Heart left ventricle (tissue), 16 donors: ENCODE measurements at regions not wholly inside any gene's neighbourhood (a gene's known extent, or its start where the extent isn't known, plus 50 kb on each side); places are given as distances from the start of the nearest gene placed in this dataset.
A peak's percentile ranks its signal among the peaks of the same experiment; 100 is the strongest.

Experiments
- ATAC-seq, 4 donors: fragments of 200-7000 bp; cut with Tn5 transposase; one replicate each; pipeline ENCODE4 v1.9.1; 2020 to 2022; ENCODE audit warnings: moderate library complexity in 4 of 4, mild to moderate bottlenecking in 3 of 4, moderate number of reproducible peaks in 1 of 4
- DNase-seq, 5 donors: peaks; one replicate each; pipeline ENCODE4 v3.0.0-alpha.2; 2020
- H3K27ac ChIP-seq, 12 donors: fragments of 200-600 bp; sonication (generic) in 4 of 12; one replicate each; pipeline versions ENCODE4 v1.5.0 to v1.8.0; 2016 to 2022; ENCODE audit warnings: mild to moderate bottlenecking in 2 of 12
- H3K27me3 ChIP-seq, 9 donors: fragments of 200-600 bp; sonication (generic) in 2 of 9; one replicate each; pipeline versions ENCODE4 v1.5.1 to v1.8.0; 2016 to 2022; ENCODE audit warnings: mild to moderate bottlenecking in 3 of 9
- H3K36me3 ChIP-seq, 9 donors: fragments of 200-600 bp; sonication (generic) in 2 of 9; one replicate each; pipeline versions ENCODE4 v1.5.0 to v1.8.0; 2018 to 2022; ENCODE audit warnings: mild to moderate bottlenecking in 2 of 9
- H3K4me1 ChIP-seq, 12 donors: fragments of 200-600 bp; sonication (generic) in 4 of 12; one replicate each; pipeline versions ENCODE4 v1.5.0 to v1.8.0; 2016 to 2022; ENCODE audit warnings: mild to moderate bottlenecking in 3 of 12
- H3K4me3 ChIP-seq, 12 donors: fragments of 200-600 bp; sonication (generic) in 4 of 12; one replicate each; pipeline versions ENCODE4 v1.5.0 to v1.8.0; 2017 to 2022; ENCODE audit warnings: mild to moderate bottlenecking in 9 of 12, moderate library complexity in 4 of 12
- H3K9me3 ChIP-seq, 12 donors: fragments of 200-600 bp; sonication (generic) in 4 of 12; one replicate each; pipeline versions ENCODE4 v1.5.0 to v1.8.0; 2016 to 2022; ENCODE audit warnings: mild to moderate bottlenecking in 1 of 12
- POLR2A ChIP-seq, 2 donors: fragments of 450-650 bp; IDR thresholded peaks; one replicate each; pipeline ENCODE4 v1.6.1; 2017; ENCODE audit warnings: antibody characterized with exemption in 2 of 2, mild to moderate bottlenecking in 2 of 2, moderate library complexity in 2 of 2
- WGBS, 4 donors: extraction: QIAGEN DNeasy Blood & Tissue Kit in 2 of 4; methylation state at CpG; one replicate each; pipeline versions ENCODE4 v1.1.5 to v1.1.7; 2013 to 2018; 5-methylcytosine and 5-hydroxymethylcytosine counted together
- intact Hi-C, 10 donors: fragments of 100-400 bp; cut with DNase I; formaldehyde crosslinking; loops; one replicate each; pipeline versions ENCODE4 v1.11.1 to v1.14.2; 2022
- TF ChIP-seq, protein P1 (sequence below), 12 donors: fragments of 200-600 bp; sonication (generic) in 4 of 12; IDR thresholded peaks; one replicate each; pipeline versions ENCODE4 v1.5.0 to v1.8.0; 2018 to 2022; ENCODE audit warnings: antibody characterized with exemption in 12 of 12, mild to moderate bottlenecking in 5 of 12
- donor health status: ischemic (EF 13 %, LVEDD 7.1; RV severe dilation, severe dysfunction).
- donor health status: healthy with polysubstance abuse.
- donor health status: DM: no; HTN: yes; CAD: no.
- donor health status: DM: no; HTN: no; CAD: no.
- donor health status: ischemic (EF 25% LVEDD 6.9; RV normal size, moderate dysfunction).
- donor health status: ischemic (EF 25% LVEDD 5.7; RV mildly dilated, moderate dysfunction).
- donor health status: healthy.
- donor health status: DM: yes; HTN: yes; CAD: no.
- donor health status: ischemic (EF 35%, LVEDD 5.7; RV mildly dilated, moderate dysfunction).
- donor health status: nonischemic (EF 11% LVEDD 7.7; RV severe dilation, severe dysfunction).
- donor health status: DM: yes; HTN: yes; CAD: no.
- donor health status: PGD.
- donor health status: ischemic (EF 29% LVEDD 5.4; RV normal size, mild dysfunction).
- donor health status: nonischemic (EF 23%, LVEDD 6.1; RV moderate dilation, normal function).

DNA sequence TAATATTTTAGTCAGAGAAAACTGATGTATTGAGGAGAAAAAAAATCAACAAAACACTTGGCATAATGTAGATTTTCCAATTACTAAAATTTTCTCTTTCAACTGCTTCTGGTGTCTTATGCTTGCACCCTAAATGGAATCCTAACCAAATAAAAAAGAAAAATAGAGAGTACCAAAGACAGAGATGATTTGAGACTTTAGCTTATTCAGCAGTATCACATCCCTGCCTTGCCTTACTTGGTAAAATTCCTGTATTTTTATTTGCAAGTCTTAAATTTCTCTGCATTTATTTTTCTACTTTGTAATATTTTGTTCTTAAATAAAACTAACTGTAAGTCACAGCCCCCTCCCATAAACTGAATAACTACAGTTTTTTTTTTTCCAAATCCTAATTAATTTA lies 950.5 kb upstream of the INTU start:
- no peak for DNase-seq
- Histone ChIP-seq H3K9me3 (no peaks in the 10 kb centered on the region), H3K4me1 (no peaks in the 10 kb centered on the region), H3K27me3 (no peaks in the 10 kb centered on the region), H3K4me3 (no peak overlapping the region), H3K36me3 (no peaks in the 10 kb centered on the region), H3K27ac (no peak overlapping the region)
- no peak for ATAC-seq
- TF ChIP-seq POLR2A (IDR thresholded peaks at IDR 0.05): no peak
- TF ChIP-seq, protein P1, sequence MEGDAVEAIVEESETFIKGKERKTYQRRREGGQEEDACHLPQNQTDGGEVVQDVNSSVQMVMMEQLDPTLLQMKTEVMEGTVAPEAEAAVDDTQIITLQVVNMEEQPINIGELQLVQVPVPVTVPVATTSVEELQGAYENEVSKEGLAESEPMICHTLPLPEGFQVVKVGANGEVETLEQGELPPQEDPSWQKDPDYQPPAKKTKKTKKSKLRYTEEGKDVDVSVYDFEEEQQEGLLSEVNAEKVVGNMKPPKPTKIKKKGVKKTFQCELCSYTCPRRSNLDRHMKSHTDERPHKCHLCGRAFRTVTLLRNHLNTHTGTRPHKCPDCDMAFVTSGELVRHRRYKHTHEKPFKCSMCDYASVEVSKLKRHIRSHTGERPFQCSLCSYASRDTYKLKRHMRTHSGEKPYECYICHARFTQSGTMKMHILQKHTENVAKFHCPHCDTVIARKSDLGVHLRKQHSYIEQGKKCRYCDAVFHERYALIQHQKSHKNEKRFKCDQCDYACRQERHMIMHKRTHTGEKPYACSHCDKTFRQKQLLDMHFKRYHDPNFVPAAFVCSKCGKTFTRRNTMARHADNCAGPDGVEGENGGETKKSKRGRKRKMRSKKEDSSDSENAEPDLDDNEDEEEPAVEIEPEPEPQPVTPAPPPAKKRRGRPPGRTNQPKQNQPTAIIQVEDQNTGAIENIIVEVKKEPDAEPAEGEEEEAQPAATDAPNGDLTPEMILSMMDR (IDR thresholded peaks at IDR 0.05): no peak
- intact Hi-C loops: no loop called here

DNA sequence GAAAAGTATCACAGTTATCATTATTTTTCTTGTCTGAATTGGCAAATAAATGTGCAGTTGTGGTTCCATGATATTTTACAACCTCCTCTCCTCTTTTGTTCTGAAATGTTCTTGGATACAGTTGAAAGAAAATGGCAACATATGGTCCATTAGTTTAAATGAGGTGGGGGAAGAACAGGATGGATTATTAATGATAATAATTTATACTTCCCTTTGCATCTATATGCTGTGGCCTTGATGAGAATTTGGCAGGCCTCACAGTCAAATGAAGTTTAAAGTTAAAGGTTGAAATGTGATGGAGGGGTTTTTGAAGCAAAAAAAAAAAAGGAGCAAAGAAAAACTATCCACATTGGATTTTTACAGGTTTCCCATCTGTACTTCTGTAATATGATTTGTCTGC lies 946.3 kb upstream of the INTU start:
- peaks cover 0 to 10% (median 0%) of the 10 kb centered on the region in 12 donors for H3K4me1 ChIP-seq
- no peak for TF ChIP-seq POLR2A (IDR thresholded peaks at IDR 0.05)
- TF ChIP-seq, protein P1 (IDR thresholded peaks at IDR 0.05): no peak
- intact Hi-C loops: no loop called here
- no peaks in the 10 kb centered on the region for H3K9me3 ChIP-seq
- H3K27ac ChIP-seq: no peak overlapping the region
- no peak for ATAC-seq
- no peak overlapping the region for H3K4me3 ChIP-seq
- no peaks in the 10 kb centered on the region for H3K27me3 ChIP-seq
- no peak for DNase-seq
- no peaks in the 10 kb centered on the region for H3K36me3 ChIP-seq

DNA sequence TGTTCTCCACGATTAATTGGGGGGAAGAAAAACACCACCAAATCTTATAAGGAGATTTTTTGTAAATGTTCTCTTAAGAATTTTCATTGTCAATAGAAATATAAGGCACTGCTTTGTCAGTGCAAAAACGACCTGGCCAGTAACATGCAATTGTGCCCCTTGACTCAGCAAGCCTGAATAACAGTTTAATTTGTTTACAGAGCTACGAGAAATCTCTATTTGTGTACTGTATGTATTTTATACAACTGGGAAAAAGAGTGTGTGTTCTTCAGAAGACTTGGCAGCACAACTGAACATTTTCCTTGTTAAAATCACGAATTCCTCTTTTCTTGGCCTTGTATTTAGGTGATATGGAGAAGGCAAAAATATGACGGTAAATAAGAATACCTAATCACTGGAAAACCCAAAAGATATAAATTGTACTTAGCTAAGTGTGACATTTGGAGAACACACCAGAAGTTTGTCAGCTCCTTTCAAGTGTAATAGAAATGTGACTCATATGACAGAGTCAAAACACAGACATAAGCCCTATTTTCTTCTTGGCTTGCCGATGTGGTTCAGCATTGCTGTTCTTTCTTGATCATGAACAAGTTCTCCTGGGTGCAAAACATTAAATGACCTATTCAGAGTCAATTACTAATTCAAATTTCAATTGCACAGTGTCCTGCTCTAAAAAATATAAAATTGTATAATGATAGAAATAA lies 945.0 kb upstream of the INTU start:
- DNase-seq: no peak
- ATAC-seq: peak; percentile 38 to 55 (median 48)

DNA sequence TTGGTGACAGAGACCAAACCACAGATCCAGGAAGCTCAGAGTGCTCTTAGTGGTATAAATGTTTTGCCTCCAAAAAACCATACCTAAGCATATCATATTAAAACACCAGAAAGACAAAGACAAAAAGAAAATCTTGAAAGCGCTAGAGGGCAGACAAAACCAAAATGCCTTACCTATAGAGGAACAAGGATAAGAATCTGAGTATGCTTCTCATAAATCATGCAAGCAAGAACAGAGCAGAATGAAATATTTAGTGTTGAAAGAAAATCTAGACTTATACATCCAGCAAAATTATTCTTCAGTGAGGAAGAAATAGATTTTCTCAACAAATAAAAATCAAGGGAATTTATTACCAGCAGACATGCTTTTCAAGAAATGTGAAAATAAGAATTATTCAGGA lies 941.0 kb upstream of the INTU start:
- 88 to 98% (median 94%) methylated on average over 1 of the region's 1 CpG for WGBS, 4 donors
- H3K9me3 ChIP-seq: no peaks in the 10 kb centered on the region
- ATAC-seq: no peak
- peaks cover 0 to 10% (median 0%) of the 10 kb centered on the region in 12 donors for H3K4me1 ChIP-seq
- H3K36me3 ChIP-seq: no peaks in the 10 kb centered on the region
- no peaks in the 10 kb centered on the region for H3K27me3 ChIP-seq
- no peak for DNase-seq
- no peak overlapping the region for H3K4me3 ChIP-seq
- no peak overlapping the region for H3K27ac ChIP-seq
- intact Hi-C loops: no loop called here
- no peak for TF ChIP-seq POLR2A (IDR thresholded peaks at IDR 0.05)
- TF ChIP-seq, protein P1 (IDR thresholded peaks at IDR 0.05): no peak

More for the DNA sequence above, 945.0 kb upstream of the INTU start:
- Histone ChIP-seq H3K36me3 (no peaks in the 10 kb centered on the region), H3K27me3 (no peaks in the 10 kb centered on the region), H3K4me1 (peaks cover 0 to 10% (median 0%) of the 10 kb centered on the region in 12 donors), H3K9me3 (no peaks in the 10 kb centered on the region), H3K4me3 (no peak overlapping the region), H3K27ac (peak overlapping the region in 1 of 12 donors; percentile 6)
- TF ChIP-seq, protein P1 (IDR thresholded peaks at IDR 0.05): no peak
- TF ChIP-seq POLR2A (IDR thresholded peaks at IDR 0.05): no peak
- WGBS, 4 donors: 35 to 49% (median 41%) methylated on average over 6 of the region's 6 CpGs
- intact Hi-C loops: no loop called here
